Ammon's horn (tissue), 1 donor: ENCODE measurements at regions not wholly inside any gene's neighbourhood (a gene's known extent, or its start where the extent isn't known, plus 50 kb on each side); places are given as distances from the start of the nearest gene placed in this dataset.
"Not testable (repeated sequence)": the region's sequence is repeated elsewhere in the genome, so short reads cannot be mapped to it uniquely, and the experiment has no call there.

ENCODE experiments used
- DNase-seq: peaks from one replicate; pipeline ENCODE4 v3.0.0-alpha.2; 2016; ENCODE audit warnings: low spot score

DNA sequence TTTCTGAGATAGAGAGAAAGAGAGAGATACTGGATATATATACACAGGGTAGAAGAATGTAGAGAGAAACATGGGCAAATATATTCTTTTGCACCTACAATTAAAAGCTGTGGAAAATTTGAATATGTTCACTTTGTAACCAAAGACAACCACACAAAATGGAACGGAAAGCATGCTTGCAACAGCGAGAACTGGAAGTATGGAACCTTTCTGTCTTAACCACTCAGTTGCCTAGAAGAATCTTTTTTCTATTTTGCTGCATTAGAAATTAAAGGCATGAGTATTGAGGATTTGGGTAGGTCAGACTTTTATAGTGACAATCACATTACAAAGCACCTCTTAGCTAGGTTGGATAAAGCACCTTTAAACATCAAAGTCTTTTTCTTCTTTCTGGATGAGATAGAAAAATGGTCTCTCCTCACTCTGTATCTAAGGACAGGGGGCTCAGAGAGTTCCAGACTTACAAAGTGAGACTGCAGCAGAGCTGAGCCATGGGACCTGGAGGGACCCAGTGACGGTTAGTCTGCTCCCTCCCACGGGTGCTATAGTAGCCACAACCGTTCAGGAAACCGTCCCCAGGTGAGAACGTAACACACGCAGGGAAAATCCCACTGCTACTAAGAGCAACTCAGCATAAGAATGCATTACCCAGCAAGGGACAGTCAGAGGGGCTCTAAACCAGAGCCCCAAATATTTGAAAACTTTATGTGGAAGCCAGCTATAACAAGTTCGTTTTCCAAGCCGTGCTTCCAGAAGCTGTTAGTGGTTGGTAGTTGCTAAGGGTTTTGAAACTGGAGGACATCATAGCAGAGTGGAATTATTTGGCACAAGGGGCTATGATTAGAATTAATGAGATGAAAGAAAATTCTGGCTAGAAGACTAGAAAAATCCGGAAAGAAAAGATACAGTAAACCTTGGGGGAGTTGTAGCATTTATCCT, 97.1 kb downstream of the DAD1 start:
- DNase-seq: no peak

DNA sequence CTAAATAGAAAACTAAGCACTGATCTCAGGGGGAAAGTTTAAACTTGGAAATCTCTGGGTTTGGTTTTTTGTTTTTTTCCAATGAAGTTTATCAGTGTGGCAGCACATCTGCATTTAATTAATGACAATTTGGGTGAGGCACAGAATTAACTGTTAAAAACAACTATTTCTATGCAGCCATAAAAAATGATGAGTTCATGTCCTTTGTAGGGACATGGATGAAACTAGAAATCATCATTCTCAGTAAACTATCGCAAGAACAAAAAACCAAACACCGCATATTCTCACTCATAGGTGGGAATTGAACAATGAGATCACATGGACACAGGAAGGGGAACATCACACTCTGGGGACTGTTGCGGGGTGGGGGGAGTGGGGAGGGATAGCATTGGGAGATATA, 98.0 kb downstream of the DAD1 start:
- not testable (repeated sequence) for DNase-seq

DNA sequence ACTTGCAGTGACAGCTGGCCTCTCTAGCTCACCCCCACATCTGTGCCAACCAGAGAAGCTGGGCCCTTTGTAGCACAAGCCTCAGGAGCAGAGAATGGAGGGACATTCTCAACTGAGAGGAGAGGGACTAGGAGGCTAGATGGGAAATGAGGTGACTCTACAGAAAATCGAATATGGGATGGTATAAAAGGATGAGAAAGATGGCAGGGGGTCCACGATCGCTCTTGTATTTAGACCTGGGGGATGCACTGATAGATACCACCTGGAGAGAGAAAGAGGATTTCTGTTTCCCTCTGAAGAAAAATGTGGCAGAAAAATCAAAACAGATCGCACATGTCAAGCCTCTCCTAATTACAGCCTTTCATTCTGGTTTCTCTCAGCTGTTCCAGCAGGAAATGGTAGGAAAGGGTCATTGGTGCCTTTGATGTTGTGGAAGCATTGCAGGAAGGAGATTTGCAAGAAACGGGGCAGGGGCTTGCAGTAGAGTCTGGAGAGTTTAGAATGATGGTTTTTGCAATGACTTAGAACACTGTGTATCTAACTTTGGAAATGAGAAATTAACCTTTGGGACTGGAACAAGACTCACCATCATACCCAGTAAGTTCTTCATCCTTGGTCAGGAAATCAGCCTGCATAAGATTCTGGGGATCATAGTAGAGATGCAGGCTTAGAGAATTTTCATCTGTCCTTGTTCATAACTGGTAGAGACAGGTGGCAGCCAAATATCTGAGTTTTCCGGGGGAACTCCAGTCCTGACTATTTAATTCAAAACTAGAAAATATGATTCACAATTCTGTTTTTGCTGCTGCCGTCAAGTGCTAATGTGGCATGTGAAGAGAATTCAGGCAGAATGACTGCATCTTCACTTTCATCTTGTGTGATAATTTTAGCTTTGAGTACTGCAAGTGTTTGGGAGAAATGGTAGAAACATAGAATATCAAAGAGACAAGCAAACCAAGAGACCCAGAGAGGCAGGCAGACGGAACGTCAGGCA, 98.8 kb downstream of the DAD1 start:
- no peak for DNase-seq

DNA sequence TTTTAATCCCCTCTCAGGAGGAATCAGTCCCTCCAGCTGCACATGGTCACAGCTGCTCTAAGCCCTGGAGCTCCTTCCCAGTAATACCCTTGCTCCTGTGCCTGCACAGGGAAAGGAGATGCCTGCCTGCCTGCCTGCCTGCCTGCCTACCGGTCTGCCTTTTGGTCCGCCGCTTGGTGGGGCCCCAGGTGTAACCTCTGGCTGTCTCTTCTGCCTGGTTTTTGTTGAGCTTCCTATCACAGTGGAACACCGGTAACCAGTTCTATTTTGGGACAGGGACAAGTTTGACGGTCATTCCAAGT, 99.8 kb downstream of the DAD1 start:
- no peak for DNase-seq

DNA sequence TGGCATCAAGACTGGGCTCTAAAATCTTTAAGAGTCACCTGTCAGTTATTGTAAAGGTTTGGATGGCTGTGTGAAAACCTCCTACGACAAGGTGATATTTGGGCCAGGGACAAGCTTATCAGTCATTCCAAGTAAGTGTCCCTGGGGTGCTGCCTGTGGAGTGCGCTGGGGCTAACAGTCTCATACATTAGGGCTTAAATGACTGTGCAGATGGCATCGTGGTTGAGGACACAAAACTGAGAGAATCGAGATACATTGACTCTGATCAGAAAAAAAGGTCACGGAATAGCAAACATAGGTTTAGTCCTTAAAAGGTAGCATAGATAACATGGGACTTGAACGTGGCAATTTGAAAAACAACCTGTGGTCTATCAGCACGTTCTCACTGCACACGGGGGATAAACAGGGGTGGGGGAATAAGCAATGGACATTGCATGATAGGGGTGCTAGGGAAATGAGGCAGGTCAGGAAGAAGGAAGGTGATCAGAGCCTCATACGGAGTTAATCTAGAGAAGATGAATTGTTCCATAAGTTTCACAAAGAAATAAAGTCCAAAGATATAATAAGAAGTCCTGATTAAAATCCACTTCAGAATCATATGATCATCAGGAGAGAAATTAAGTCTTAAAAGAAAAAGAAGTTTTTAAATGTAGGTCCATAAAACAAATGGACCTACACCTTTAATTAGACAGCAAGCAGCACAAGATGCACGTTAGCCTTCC, 100.3 kb downstream of the DAD1 start:
- no peak for DNase-seq

DNA sequence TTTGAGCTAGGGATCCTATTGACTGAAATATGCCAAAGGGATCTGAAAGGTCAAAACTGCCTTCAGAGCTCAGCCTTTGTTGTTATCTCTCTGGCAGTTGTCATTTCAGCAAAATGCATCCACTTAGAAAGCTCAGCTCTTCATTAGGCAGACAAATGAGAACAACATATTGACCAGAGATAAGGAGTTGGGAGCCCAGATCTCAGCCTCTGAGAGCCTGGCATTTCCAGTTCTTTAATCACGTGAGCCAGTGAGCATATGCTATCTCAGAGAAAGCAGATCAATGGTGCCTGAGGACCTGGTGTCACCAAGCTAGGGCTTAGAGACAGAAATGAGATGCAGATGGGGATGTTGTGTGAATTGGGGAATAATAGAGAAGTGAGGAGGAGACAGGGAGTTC, 101.1 kb downstream of the DAD1 start:
- DNase-seq: no peak

DNA sequence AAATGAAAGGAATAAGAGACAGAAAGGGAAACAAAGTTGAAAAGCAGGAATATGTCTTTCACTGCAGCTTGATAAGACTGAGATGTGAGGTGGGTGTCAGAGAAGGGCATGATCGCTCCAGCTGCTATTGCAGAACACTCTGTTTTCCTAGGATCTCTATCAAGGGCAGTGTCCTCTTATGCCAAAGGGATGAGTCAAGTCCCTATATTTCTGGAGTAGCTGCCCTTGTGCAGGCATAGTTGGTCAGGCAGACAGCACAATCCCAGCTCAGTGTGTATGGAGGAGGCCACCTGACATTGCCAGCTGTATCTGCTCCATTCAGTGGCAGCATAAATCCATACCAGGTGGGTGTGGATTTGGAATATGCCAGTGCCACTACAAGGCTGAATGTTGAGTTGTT, 101.6 kb downstream of the DAD1 start:
- DNase-seq: no peak

DNA sequence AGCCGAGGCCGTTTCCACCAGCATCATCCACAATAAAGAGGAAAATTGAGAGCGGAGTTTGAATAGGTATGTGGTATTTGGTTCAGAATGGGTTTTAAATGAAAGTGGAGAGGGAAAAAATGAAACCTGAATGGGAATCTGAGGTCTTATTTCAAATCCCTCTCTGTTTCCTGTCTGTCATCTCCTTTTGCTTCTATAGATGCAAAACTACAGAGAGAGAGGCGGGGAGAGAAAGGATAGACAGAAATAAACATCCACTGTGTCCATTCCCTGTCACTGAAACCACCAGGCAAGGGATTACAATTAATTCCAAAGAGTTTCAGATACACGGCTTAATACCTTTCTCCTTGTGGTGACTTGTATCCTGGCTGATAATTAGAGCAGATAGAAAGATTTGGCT, 102.3 kb downstream of the DAD1 start:
- no peak for DNase-seq

DNA sequence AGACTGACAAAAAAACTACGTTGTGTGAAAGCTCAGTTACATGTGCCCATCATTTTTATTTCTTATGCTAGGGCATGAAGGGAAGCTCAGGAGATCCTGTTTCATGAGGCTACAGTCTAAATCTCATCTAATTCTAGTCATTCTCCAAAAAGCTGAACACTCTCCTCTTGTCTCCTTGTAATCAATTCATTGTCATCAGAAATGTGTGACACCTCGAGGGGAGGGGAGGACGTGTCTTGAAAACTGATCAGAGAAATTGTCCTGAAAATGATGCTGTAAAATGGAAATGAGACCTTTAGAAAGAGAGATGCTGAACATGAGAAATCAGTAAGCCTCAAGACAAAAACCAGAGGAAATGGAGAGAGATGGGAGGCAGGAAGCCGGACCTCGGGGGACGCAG, 103.4 kb downstream of the DAD1 start:
- DNase-seq: no peak

DNA sequence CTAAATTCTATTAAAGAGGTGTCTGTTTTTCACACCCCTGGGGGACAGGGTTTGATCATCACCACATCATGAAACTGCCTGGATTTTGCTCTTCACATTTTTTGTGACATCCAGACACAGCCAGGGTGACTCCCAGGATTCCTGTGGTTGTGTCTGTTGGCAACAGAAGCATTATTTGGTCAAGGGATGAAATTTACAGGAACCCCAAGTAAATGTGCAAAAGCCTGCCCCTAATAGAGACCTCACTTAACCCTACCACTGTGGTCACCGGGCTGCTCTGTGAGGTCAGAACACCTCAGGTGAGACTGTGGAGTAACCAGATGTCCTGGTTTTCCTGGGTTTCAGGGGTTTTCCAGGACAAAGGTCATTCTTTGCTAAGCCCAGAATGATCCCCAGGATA, 103.8 kb downstream of the DAD1 start:
- DNase-seq: no peak

DNA sequence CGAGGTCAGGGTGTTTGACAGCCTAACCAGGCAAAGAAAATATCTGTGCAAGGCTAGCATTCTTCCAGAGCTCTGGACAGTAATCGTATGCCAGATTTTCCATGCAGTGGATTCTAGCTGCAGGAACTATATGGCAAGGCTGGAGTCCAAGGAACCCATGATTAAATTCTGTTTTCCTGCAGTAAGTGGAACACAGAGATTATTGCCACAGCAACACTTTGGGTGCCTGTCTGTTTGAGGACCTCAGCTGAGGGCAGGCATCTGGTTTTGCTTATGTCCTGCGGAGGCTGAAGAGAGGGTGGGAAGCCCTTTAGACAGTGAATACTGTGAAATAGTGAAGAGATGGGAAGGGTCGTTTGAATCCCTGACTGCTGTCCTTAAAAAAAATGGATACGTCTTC, 104.4 kb downstream of the DAD1 start:
- no peak for DNase-seq

DNA sequence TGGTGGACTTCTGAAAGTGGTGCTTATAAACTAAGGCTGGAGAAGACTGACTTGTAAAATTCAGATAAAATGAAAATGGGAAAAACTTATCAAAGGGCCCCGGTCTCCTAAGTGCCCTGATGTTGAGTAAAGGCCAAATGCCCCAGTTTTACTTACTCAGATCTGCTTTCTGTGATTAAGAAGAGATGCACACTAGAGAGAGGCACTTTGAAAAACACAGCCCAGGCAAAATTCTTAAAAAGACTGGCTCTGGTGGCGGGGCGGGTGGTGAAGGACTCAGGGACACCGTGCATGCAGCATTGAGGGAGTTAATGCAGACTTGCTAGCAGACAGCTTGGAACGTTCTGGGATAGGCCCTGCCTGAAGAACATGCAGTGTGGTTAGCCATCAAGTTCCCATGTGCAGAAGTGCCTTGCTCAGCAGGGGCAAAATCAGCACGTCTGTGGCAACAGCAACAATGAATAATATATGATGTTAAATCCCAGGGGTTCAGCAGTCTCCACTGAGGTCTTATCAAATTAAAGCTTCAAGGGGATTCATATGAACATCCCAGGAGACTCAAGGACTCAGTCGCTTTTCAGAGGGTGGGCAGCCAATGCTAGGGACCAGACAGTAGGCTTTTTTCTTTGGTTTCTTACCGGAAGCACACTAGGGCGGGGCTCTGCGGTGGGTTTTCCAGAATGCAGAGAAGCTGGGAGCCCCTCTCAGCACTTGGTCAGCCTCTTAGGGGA, 105.0 kb downstream of the DAD1 start:
- DNase-seq: no peak

DNA sequence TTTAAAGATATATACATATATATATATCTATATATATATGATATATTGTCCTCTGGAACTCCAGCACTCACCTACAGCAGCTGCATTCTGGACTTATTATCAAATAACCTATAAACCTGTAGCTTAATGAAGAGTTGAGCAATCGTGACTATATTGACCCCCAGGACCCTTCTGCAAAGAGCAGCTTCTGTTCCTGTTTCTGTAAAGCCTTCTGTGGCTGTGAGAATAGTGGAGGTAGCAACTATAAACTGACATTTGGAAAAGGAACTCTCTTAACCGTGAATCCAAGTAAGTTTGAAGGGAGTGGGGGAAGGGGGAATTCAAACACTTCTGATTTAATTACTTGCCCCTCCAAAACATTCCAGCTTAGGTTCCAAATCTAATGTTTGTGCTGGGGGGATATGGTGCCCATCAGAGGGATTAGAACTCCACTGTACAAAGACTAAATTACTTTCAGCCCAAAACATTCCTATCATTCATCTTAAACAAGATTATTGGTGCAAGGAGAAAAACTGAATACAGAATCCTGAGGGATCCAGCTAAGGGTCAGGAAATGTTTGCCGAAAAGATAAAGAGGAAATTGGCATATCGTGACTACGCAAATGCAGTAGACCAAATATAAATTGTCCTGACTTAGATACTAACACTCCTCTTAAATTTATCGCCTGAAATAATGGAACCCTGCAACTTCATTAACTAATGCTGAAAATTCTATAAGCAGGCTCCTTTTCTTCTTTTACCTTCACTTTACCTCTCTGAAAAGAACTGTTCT, 106.1 kb downstream of the DAD1 start:
- DNase-seq: no peak

DNA sequence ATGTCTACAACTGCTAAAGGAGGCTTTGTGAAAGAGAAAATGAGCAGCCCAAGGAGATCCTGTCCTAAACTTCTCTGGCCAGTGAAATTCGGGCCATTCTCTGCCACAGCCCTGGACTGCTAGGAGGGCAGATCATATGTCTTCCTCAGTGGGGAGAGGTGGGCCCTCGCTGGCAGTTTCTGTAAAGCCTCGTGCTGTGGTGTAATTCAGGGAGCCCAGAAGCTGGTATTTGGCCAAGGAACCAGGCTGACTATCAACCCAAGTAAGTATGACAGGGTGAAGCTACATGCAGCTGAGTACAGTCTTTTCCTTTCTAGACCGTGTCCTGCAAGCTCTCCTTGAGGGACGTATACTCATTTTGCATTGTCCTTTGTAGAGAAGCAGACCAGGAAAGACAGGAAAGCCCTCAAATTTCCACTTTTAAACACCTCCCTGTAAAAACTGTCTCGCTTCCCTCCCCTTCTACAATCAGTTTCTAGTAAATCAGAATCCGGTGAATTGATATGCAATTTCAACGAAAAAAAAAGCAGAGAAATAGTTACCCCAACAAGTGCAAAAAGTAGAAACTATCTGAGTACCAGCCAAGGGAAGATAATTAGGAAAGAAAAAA, 106.8 kb downstream of the DAD1 start:
- DNase-seq: no peak

DNA sequence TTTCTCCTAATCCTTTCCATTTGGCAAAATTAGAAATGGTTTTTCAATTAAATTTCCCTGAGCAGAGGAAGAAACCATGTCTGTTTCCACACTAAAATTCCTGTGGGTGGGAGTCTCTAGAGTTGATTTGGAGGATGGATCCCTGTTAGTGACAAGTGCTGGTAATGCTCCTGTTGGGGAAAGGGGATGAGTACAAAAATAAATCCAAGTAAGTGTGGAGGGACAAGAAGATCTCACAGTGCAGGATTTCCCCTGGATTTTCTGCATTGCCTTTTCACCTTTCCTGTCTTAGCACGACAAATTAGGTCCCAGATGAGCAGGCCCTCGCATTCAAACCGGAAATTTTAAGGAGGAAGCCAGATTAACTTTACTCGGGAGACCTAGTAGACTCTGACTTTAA, 107.5 kb downstream of the DAD1 start:
- DNase-seq: no peak

DNA sequence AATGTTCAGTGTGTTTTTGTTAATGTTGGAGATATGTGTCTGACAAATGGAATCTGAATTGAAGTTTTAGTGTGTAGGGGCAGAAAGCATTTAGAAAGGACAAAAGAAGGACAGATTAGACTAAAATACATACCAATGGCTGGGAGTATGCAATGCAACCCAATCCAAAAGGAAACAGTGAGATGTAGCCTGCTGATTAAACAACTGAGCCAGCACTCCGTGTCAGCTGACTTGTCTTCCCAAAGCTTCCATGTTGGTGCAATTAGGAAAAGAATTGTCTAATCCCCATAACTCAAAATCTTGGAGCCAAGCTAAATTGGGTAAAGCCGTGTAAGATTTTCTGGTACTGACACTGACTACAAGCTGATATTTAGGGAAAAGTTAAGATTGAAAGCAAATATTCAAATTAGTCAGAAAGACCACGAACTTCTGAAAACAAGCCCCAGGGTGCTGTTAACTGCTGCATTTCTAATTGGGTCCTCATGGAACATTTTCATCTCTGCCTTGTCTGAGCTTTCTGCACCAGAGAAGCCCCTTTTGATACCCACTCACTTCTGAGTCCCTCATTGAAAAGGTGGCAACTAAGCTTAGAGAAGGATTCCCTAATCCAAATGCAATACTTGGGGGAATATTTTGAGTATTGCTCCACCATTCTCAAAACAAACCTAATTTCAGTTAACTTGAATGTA, 109.1 kb downstream of the DAD1 start:
- no peak for DNase-seq

DNA sequence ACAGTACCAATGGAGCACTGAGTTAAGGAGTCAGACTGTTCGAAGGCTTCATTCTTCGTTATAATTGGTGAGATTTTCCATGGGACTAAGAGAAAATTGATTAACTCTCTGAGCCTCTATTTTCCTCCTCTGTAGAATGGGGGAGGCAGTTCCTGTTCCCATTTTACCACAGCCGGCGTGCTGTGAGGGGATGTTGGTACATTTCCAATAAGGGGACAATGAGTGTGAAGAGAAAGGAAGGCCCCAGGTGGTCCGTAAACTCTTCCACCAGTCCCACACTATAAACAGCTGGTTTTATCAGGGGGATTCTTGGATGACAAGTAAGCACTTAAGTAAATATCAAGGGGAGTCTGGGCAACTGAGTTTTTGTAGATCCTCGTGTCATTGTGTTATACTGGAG, 109.9 kb downstream of the DAD1 start:
- DNase-seq: no peak

DNA sequence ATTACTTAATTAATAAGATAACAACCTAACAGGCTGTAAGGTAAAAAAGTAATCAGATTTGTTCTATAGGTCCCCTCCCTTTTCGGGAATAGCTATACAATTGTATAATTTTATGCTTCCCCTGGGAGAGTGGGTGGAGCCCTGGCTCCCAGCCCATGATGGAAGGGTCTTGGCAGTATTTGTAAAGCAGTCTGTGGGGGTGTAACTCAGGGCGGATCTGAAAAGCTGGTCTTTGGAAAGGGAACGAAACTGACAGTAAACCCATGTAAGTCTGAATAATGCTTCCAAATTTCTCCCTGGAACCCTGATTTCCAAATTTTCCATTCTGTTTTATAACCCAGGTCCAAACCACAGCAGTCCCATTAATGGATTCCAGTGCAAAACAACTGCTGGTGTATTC, 110.4 kb downstream of the DAD1 start:
- DNase-seq: no peak

DNA sequence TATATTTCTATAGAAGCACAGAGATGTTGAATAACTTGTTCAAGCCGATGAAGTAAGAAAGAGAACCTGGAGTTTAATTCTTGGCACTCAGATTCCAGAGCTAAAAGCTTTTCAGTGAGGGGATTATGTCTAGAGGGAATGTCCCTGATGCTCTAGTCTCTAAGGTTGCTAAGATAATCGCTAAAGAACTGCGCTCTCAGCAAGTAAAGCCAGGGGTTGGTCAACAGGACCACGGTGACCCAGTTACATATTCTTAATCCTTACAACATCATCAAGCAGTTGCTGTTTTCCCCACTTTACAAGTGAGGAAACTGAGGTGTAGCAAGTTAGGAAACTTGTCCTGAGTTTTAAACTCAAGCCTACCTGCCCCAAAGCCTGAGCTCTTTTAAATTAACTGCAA, 110.8 kb downstream of the DAD1 start:
- DNase-seq: no peak
